Muscle of back (tissue), 3 donors: ENCODE measurements at regions not wholly inside any gene's neighbourhood (a gene's known extent, or its start where the extent isn't known, plus 50 kb on each side); places are given as distances from the start of the nearest gene placed in this dataset.
A peak's percentile ranks its signal among the peaks of the same experiment; 100 is the strongest.

Experiments
- DNase-seq, 3 donors: peaks; one replicate each; pipeline versions ENCODE4 v3.0.0 to v3.0.0-alpha.2; 2013

DNA sequence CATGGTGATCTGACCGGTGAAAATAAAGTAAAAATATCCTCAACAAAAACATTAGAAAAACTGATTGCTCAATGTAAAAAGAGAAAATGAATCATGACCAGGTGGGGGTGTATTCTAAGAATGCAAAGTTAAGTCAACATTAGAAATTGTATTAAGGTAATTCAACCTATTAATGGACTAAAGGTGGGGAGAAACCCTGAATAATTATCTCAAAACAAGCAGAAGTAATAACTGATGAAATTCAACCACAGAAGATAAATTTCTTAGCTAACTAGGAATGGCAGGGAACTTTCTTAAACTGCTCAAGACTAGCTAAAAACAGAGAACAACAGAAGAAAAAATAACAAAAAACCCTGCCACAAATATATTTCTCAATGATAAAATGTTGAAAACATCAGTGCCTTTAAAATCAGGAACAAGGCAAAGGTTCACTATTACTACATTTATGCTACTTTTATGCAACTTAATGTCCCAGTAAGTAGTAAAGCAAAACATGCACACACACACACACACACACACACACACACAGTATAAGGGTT is 204.4 kb upstream of the THBS1 start:
- DNase-seq = no peak

DNA sequence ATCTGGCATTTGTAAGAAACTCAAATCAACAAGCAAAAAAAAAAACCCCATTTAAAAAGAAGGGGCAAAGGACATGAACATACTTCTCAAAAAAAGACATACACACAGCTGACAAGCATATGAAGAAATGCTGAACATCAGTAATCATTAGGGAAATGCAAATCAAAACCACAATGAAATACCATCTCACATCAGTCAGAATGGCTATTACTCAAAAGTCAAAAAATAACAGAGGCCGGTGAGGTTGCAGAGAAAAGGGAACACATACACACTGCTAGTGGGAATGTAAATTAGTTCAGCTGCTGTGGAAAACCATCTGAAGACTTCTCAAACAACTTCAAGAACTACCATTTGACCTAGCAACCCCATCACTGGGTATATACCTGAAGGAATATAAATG is 199.4 kb upstream of the THBS1 start:
- no peak for DNase-seq

- DNase-seq = no peak
Observed at GRCh38 chr15:39388118-39388517, 192.8 kb upstream of the THBS1 start.

DNA sequence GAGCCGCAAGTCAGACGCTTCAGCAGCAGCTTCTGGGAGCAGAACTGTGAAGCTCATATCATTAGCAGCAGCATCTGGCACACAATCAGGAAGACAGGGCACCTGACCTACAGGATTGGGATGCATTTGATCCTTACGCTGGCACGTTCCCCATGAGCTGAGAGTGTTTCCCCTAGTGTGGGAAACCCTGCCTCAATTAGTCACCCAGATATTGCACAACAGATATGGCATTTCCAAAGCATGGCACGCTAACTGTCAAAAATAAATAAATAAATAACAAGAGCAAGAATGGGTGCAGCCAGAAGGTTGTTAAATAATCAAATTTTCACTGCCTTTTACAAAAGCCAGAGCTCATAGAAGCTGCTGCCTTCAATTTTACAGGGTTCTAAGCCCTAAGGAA is 189.6 kb upstream of the THBS1 start:
- DNase-seq = no peak

- no peak for DNase-seq
Observed at GRCh38 chr15:39392469-39393047, 188.3 kb upstream of the THBS1 start.

DNA sequence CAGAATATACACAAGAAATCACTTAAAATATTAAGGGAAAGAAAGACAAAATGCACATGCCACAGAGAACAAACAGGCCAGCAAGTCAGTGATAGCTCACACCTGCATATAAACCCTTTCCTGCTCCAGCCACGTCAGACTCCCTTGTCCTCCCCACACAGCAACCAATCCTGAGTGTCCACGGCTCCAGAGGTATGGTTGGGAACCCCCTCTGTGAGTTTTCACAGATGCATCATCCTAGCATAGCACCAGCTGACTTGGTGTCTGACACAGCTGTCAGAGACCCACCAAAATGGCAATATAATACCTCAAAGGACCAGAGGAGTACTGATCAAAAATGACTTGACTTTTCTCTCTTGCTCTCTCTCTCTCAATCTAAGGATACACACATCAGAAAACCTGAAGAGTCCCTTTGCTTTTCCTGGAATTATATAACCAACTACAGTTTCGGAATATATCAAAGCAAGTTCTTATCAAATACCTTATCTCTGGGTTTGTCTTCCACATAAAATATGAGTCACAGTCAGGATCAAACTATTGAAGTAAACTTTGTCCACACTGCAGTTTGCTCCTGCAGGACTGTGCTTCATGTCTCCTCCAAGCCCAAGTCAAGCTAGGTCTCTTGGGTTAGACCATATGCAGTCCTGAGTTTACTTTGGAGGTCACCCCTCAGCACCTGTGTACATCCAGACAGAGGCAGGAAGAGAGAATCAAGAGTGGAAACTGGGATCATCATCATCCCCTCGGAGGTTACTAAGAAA is 187.1 kb upstream of the THBS1 start:
- no peak for DNase-seq

DNA sequence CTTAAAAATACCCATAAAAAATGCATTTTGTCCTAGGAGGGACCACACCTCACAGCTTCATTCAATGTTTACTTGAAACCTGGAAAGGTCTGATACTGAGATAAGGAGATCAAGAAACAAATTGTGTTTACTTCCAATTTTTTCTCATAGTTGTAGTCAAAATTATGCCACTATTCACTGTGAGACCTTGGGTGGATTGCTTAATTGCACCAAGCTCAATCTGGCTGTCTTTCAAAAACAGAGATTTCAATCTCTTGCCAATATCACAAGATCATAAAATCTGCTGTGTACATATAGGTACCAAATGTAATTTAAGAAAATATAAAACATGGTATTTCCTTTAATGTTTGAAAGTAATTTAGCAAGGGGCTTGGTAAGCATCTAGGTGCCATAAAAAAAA is 186.4 kb upstream of the THBS1 start:
- DNase-seq = no peak

- no peak for DNase-seq
Observed at GRCh38 chr15:39396979-39397615, 183.8 kb upstream of the THBS1 start.

GRCh38 chr15:39397883-39398282 is 183.0 kb upstream of the THBS1 start:
- no peak for DNase-seq

DNA sequence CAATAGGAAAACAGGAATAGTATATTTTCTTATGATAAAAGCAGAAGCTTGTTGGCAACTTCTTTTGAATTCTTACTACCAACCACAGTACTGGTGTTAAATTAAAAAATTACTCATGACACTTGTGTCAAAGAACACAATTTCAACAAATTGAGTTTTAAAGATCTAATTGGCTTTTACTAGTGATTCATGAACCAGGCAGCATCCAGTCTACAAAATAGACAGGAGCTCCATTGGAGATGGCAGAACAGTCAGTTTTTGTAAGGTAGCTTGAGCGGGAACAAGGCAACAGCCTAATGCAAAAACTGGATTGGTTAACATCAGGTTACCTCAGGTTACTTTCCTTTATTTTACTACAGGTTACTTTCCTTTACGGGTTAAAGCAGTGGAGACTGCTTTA is 181.3 kb upstream of the THBS1 start:
- no peak for DNase-seq

DNA sequence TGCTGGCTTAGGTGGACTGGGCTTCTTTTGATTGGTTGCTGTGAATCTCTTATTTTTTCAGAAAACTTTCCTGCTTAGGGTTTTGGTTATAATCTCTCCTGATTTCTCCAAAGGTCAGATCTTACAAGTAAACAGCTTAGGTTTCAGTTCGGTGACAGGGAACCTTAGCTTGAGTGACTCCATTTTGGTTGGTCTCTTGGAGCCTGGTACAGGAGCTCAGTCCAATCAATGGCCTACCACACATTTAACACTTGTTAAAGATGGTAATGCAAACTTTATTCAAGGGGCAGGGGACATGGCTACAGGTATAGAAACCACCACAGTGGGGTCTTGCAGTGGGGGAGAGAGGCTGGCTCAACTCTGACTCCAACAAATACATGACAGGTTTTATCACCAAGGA is 180.9 kb upstream of the THBS1 start:
- no peak for DNase-seq

- DNase-seq = no peak
Observed at GRCh38 chr15:39400821-39401550, 179.9 kb upstream of the THBS1 start.

GRCh38 chr15:39403640-39404117 is 177.2 kb upstream of the THBS1 start:
- peak in 2 of 3 donors; percentile 35 to 45 for DNase-seq

GRCh38 chr15:39404767-39405181 is 176.1 kb upstream of the THBS1 start:
- peak in 1 of 3 donors; percentile 76 for DNase-seq

GRCh38 chr15:39406485-39406884 is 174.4 kb upstream of the THBS1 start:
- DNase-seq = no peak

DNA sequence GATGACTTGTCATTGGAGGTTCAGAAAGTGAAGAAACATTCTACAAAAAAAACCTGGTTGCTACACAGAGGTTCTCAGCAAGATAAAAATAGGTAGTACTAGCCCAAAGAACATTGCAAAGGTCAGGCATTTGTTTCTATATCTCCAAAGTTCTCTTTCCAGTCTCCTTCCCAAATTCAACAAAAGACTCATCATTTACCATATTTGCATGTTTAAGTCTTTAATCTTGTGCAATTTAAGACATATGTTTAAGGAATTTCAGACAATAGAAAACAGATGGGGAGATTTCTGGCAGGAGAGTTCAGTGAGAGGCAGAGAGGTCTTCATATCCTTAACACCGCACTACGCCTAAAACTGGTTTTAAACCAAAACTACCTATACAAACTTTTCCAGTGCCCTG is 173.8 kb upstream of the THBS1 start:
- DNase-seq = peak; percentile 50 to 79 (median 79)

GRCh38 chr15:39409876-39410530 is 170.9 kb upstream of the THBS1 start:
- DNase-seq = no peak

- no peak for DNase-seq
Observed at GRCh38 chr15:39411102-39411989, 169.5 kb upstream of the THBS1 start.

DNA sequence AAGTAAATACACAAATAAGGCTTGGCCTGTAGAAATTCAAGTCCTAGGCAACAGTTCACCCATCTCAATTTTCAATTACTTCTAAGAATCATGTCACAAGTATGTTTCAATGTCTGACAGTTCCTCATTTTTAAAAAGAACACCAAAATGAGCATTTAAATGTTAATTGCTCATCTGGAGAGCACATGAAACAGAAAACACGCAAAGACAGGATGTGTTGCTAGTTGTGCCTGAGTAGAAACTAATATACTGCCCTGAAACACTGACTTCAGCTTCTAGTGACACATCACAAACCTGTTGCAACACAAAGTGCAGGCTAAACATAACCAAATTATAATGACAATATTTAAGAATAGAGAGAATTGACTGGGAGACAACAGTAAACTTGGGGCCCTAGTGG is 167.3 kb upstream of the THBS1 start:
- DNase-seq = no peak

- DNase-seq = no peak
Observed at GRCh38 chr15:39414201-39414600, 166.7 kb upstream of the THBS1 start.

DNA sequence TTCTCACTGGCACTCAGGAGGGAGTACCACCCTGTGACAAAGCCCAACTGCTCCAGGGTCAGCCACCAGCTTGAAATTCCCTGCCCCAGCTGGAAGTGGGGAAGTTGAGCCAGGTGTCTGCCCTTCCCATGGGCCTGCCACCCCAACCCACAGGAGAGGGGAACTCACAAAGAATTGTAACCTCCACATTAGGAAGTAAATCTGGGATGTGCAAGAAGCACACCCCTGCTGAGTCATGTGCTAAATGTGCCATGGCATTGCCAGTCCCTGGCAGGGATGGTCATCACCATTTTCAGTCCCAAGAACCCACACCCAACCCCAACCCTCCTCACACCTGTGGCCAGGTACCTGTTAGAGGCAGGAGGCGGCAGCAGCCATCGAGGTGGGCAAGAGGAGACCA is 165.2 kb upstream of the THBS1 start:
- no peak for DNase-seq
